ENCODE measurements at regions not wholly inside any gene's neighbourhood (a gene's known extent, or its start where the extent isn't known, plus 50 kb on each side); places are given as distances from the start of the nearest gene placed in this dataset.

DNA sequence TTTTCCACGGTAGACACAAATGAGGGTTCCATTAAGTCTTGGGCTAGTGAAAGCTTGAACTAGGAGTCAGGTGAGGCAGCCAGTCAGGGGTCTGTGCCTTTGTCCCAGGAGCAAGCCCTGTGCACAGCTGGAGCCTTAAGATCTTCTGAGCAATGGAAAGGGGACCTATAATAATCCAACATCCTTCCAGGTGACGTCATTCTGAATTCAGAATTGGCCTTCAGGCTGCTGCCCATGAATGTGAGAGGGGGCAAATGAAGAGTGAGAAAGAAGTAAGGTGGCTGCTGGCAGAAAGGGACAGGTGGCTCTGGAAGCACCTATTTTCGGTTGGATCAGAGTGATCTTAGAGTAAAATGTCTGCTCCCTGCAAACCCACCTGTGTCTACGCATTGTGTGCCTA, 488.1 kb upstream of the CDH5 start:
- DNase-seq = no peak

DNA sequence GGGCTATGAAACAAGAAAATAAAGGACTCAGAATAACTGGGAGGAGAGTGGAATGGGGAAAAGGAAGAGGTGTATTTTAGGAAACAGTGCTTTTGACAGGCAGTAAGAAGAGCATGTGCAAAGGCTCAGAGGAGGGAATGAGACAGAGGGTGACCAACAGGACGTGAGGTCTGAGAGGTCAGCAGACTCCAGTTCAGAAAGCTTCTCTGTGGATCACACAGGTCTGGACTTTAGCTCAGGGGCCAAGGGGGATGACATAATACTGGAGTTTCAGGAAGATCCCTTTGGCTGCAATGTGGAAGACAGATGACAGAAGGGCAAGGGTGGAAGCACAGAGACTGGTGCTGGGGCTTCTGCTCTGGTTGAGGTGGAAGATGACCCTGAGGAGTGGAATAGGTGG, 489.9 kb upstream of the CDH5 start:
- no peak for DNase-seq

DNA sequence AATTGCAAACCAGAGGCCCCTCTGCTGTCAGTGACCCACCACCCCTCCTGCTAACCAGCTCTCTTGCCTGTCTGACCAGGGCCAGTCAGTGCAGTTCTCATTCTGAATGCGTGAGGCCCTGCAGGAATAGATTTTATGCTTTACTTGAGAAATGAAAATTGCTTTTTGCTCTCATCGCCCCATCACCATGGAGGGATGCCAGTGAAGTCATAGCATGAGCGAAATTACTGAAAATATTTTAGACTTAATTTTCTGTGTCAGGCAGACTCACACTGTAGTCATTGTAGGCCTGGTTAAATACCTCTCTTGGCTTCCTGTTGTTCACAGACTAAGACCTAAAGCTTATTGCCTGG, 490.5 kb upstream of the CDH5 start:
- no peak for DNase-seq

DNA sequence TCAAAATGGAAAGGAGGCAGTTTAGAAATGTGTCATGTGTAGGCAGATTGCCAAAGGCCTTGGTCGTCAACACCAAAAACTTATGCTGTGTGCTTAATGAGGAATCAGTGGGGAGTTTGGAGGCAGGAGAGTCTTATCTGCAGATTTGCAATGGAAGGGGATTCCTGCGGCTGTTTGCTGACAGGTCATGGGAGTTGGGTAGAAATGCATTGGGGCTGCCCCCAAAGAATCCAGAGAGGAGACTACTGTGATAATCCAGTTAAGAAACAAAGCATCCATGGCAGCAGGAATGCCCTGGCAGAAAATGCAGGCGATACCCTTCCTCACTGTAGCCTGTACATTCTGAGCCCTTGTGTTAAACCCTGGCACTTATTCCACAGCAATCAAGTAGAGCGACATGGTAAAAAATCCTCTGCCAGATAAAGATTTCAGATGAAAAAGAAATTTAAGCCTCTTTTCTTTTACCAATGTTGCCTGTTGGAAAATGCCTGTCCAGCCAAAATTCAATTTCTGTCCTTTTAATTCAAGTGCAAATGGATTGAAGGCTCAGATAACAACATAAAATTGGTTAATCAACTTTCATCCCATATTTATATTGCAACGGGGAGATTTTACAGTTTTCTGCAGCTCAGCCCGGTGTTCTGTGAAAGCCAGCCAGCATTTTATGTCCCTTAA, 491.0 kb upstream of the CDH5 start:
- DNase-seq = no peak

DNA sequence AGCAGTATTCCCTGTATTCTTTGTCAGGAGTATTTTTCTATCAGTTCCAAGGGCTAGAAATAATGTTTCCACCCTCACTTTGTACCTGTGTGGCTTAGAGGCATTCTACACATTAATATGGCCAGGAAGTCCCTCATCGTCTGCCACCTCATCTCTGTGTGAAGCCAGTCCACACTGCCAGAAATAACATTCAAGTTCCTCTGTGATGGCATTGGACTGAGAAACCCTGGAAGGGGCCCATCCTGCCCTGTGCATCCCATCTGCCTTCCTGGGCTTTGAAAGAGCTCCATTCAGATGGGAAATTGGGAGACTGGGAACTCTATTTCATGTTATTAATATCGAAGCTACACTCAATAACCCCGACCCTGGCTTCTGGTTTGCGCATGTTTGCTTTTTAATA, 497.2 kb upstream of the CDH5 start:
- no peak for DNase-seq

DNA sequence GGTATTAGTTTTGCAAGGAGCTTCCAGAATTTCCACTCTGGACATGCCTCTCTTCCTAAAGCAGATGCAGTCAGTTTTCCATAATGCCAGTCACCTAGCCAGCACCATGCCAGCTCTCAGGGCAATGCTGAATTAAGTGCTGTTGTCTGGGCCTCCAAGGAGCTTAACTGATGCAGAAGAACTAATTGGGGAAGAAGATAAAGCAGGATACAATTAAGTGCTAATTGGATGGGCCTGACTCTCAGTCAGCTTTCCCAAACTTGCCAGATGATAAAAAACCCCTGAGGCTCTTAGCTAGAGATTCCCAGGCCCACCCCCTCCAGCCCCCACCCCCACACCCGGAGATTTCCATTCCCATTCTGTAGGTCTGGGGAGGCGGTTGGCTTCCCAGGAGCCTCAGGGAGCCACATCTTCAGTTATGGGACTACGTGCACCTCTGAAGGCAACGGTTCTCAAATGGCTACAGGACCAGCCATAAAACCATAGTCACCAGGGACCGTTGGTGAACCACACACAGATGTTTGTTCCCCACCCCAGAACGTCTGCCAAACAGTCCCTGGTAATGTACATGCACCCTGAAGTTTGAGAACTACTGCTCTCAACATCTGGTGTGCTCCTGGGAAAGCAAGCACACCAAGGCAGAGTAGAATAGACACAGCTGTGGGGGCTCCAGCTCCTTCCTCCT, 499.1 kb upstream of the CDH5 start:
- no peak for DNase-seq

DNA sequence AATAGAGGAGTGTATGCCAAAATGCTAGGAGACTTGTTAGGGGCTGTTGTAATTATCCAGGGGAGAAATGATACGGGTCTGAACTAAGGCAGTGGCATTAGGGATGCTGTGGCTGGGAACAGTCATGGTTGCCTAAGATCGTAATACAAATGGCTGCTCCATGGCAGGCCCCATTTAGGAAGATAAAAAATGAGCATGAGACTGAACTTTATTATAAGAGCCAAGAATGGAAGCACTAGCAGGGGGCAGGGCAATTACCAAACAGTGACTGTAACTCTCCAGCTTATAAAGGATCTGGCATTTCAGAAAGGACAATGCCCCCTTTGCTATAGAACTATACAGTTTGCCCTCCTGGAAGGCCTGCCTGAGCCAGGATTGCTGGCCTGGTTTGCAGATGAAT, 503.3 kb upstream of the CDH5 start:
- DNase-seq = no peak

DNA sequence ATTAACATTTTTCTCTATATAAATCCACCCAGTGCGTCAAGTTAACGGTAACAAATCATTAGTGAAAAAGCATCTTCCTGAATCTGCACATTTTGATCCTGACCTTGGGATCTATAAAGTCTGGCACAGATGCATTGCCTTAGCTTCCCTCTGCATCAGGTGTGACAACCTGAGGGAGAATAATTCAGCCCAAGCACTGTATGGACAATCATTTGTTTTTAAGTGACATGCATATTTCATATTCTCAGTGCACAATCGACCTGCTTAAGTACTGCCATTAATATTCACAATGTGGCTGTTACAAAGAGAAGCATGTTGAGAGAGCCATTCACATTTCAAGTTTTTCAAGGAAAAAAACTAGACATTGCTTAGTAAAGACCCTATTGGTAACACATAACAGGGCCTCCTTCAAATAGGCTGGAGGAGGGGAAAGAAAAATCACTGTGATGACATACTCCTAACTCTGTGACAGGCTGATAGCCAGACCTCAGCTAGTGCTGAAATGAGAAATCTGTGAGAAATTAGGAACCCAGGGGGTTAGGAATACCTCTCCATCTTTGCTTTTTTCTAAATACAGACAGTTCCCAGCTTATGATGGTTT, 505.3 kb upstream of the CDH5 start:
- no peak for DNase-seq

DNA sequence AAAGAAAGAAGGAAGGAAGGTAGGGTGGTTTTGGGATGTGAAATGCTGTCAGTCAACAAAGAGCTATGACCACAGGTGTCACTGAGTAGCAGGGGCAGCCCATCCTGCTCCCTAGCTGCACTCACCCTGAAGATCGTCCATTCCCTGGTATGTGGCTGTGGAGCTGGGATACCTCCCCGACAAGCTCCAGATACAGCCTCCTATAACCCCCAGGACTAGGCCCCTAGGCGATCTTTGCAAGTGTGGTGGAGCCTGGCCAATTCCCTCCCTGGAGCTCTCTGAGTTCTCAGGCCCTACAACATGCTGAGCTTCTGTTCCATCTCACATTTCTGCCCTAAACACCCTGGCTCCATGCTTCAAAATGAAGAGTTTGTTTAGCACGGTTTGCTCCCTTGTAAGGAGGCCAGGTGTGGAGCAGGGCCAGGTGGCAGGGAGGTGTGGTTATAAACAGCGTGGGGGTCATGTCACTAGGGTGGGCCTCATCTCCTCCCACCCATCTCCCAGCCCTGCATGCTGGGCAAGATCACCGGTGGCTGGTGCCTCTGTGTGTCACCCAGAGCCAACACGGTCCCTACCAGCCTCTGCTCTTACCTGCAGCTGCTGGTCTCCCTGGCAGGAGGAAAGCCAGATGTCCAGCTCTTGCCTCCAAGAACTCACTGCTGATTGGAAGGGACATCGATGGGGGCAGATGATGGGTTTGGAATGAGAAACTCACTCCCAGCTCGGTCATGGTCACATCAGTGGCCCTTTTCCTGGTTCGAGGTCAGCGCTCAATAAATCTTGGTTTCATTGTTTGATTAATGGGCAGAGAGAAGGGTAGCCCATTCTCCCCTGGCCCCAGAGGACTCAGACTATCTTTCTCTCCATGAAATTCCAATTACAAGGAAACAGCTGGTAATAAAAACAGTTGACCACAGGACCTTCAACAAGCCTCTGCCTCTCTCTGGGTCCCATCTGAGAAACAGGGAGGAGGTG, 511.0 kb upstream of the CDH5 start:
- DNase-seq = no peak

DNA sequence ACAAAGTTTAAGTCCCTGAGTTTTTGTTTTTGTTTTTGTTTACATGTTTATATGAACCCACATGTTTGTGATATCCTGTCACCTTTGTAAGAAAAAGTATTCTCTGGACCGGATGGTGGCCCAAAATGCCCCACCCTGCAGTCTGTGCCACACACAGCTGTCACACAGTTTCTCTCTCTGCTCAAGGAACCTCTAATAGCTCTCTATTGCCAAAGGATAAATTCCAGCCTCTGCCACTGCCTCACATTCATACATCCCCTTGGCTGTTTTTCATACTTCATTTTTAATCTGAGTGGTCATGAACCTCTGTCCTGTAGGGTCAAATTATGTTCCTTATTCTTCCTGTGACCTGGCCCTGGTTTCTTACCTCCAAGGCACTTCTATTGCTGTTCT, 520.3 kb upstream of the CDH5 start:
- DNase-seq = no peak

DNA sequence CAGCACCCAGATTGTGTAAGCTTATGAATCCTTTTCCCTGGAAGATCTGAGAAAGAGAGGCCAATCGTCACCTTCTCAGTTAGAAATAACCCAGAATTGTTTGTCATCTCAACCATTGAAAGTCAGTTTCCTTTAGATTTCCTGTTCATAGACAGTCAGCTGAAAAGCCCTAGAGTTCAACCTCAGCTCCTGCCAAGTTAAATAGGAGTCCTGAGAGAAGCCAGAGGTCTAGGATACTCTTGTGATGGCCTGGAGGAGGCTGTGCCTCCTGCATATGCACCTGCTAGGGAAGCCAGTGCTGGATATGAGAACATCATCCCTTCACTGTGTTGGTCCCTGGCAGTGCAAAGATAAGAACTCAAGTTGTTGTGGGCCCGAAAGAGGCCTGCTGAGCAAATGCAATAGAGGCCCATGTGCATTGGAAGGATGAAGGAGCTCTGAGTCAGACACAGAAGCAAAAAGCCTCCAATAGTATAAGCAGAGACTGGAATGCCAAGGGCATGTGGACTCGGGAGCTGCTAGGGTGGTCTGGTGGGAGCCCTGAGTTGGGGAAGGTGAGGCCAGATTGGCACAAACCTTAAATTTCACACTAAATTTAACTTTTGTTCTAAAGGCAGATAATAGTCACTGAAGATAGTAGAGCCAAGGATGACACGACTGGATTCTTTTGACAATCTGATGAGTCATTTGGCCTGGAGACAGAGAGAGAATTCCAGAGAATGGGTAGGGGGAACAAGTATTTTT, 520.9 kb upstream of the CDH5 start:
- DNase-seq = no peak

DNA sequence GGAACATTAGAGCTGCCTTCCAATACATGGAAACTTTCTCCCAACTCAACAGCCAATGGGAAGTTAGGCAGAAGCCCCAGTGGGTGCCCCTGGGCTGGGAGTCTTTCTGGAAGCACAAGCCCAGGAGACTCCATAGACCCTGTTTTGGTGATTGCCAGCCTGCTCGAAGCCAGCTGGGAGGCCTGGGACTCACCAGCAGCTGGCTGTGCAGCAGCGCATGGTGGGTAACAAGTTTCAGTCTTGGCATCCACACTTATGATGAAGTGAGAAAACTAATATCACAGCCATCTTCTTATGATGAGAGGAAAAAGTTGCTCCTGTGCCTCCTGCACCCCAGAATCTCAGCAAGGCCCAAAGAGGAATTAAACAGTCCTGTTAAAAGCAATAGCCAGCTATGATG, 522.5 kb upstream of the CDH5 start:
- no peak for DNase-seq

DNA sequence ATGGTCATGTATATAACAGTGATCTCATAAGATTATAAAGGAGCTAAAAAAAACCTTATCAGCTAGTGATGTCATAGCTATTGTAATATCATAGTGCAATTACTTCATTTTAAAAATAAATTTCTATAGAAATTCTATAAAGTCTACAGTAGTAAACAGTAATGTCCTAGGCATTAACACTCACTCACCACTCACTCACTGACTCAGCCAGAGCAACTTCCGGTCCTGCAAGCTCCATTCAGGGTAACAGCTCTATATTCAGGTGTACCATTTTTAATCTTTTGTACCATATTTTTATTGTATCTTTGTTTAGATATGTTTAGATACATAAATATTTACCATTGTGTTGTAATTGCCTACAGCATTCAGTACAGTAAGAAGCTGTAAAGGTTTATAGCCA, 524.4 kb upstream of the CDH5 start:
- no peak for DNase-seq

DNA sequence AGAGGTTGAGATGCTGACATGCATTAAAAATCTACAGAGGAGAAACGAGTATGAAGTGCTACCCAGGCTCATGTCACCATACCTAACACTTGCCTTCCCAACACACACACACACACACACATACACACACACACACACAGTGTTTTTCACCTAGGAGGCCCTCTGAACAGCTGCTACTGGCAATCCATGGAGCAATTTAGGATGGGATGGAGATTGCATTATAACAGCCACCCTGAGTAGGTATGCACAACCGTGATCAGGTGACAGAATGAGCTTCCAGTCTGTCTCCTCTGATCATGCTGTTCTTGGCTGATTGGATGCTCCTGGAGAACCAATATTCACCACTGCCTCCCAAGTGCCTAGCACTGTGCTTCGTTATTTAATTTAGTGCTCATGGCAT, 528.5 kb upstream of the CDH5 start:
- no peak for DNase-seq

DNA sequence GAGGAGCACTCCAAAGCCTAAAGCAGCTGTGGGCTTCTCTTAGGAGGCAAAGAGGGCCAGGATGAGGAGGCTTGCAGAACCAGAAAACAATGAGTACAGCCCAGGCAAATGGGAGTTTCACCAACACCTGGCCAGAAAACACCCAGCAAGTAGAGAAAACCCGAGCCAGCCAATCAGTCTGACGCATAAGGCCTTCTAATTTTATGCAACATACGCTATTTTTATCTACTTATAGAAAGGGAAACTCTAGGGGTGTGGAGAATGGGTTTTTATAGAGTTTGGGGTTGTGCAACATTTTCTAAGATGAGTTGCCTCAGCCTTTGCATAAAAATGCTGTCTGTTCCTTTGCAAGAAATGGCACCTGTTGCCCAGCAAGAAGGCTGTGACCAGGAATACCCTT, 529.0 kb upstream of the CDH5 start:
- DNase-seq = no peak

DNA sequence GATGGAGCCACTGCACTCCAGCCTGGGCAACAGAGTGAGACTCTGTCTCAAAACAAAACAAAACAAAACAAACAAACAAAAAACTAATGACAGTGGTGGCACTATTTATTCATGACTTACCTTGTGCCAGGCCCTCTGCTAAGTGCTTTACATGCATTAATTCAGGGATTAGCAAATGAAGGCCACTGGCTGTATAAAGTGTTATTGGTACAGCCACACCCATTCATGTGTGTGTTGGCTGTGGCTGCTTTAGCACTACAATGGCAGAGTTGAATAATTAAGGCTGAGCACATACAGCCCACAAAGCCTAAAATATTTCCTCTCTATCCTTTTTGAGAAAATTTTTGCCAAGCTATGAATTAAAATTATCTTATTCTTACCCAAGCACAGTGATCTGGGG, 531.8 kb upstream of the CDH5 start:
- DNase-seq = no peak

DNA sequence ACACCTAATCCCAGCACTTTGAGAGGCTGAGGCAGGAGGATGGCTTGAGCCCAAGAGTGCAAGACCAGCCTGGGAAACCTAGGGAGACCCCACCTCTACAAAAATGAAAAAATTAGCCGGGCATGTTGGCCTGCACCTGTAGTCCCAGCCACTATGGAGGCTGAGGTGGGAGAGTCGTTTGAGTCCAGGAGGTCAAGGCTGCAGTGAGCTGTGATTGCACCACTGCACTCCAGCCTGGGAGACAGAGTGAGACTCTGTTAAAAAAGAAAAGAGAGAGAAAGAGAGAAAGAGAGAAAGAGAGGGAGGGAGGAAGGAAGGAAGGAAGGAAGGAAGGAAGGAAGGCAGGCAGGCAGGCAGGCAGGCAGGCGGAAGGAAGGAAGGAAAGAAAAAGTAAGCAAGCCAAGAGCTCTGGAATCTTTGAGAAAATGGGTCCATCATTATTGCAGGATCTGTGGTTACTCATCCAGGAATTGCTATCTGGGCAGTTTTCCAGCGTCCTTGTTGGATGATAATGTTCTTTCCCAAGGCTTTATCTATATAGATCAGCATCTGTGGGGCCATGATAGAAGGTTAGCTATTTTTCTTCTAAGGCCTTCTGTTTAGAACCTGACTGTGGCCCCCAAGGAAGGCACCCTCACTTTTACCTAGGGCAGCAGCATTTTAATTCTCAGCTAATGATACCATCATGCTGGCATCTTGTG, 533.2 kb upstream of the CDH5 start:
- no peak for DNase-seq

DNA sequence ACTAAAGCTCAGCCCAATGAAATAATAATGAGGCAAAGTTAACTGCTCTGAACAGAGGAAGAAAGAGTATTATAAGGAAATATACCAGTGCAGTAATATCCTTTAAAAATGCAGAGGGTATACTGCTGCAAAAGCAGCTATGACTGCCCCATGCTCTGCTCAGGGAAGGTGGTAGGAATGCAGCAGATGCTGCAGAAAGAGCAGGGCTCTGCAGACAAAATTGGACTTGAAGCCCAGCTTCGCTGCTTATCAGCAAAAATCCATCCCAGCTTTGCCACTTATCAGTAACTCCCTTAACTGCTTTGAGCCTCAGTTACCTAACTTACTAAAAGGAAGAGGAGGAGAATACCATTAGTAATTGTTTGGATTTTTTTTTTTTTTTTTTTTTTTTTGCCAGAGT, 533.8 kb upstream of the CDH5 start:
- no peak for DNase-seq

DNA sequence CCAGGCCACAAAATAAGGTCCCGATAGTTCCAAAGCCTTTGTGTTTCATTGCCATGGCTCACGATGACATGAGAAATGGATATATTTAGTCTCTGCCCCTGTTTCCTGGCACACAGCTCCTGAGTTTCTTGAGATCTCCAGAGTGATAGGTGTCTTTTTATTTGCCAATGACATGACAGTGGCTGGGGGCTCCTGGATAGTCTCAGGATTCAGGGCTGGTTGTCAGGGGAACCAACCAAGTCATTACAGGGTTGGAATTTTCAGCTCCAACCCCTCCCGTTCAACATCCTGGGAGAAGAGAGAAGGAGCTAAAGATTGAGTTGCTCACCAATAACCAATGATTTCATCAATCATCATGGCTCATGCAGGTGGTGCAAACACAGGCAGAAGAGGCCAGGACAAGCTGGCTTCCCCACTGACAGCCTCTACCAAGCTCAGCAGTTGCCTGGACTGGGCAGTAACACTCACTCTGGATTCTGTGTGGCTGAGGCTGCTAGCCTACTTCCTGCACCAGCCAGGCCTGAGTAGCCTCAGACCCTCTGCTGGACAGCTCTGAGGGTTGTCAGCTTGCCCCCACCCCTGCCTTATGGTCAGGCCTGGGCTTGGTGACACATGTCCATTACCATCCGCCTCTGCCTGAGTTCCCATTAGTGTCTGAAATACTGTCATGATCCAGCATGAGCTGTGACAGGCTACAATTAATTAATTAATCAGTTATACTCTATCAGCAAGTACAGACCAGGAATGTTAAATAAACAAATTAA, 534.4 kb upstream of the CDH5 start:
- no peak for DNase-seq

DNA sequence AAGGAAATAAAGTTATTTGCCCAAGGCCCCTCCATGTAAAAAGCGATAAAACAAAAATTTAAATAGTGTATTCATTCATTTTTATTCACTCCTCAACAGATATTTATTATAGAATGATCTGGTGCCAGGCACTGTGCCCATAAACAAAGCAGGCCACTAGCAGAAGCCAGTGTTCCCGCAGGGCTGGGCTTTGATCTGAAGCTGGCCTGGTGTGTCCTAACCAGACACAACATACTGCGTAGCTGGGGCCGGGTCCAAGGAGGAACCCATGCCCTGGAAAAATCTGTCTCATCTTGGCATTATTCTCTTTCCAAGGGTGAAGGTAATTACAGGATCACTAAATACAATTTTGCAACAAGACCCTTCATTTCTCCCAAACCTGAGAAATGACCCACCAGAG, 537.4 kb upstream of the CDH5 start:
- no peak for DNase-seq

DNA sequence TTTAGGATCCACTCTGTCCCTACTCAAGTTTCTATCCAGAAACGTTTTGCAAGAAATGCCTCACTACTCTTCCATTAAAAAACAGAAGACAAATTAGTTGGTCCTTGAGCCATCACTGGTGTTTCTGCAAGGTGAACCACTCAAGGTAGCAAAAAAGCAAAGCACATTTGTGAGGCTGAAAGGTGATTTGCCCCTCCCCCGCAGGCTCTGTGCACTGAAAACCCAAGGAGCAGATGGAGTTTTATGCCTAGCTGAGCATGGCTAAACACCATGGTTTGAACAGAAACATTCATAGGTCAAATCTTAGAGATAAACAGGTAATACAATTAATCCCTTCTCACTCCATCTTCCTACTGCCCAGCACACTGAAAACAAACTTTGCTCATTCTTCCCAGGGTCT, 538.2 kb upstream of the CDH5 start:
- peak in 1 of 2 experiments; percentile 29 for DNase-seq

Measured in NCI-H524 (cell line).